Upper lobe of right lung (tissue), 1 donor: ENCODE measurements at regions not wholly inside any gene's neighbourhood (a gene's known extent, or its start where the extent isn't known, plus 50 kb on each side); places are given as distances from the start of the nearest gene placed in this dataset.

Experiments
- ATAC-seq: fragments of 200-7000 bp; cut with Tn5 transposase; one replicate; pipeline ENCODE4 v1.9.1; 2020; ENCODE audit warnings: mild to moderate bottlenecking, moderate library complexity
- DNase-seq: peaks from one replicate; pipeline ENCODE4 v3.0.0-alpha.2; 2020
- H3K27ac ChIP-seq: fragments of 200-600 bp; one replicate; pipeline ENCODE4 v1.8.0; 2022
- H3K27me3 ChIP-seq: fragments of 200-600 bp; one replicate; pipeline ENCODE4 v1.8.0; 2022; ENCODE audit warnings: mild to moderate bottlenecking
- H3K36me3 ChIP-seq: fragments of 200-600 bp; one replicate; pipeline ENCODE4 v1.8.0; 2022
- H3K4me1 ChIP-seq: fragments of 200-600 bp; one replicate; pipeline ENCODE4 v1.8.0; 2022
- H3K4me3 ChIP-seq: fragments of 200-600 bp; one replicate; pipeline ENCODE4 v1.8.0; 2022; ENCODE audit warnings: mild to moderate bottlenecking
- H3K9me3 ChIP-seq: fragments of 200-600 bp; one replicate; pipeline ENCODE4 v1.8.0; 2022
- intact Hi-C: fragments of 100-400 bp; cut with DNase I; formaldehyde crosslinking; loops from one replicate; pipeline ENCODE4 v1.11.0; 2022
- TF ChIP-seq, protein P1 (sequence below): fragments of 200-600 bp; IDR thresholded peaks from one replicate; pipeline ENCODE4 v1.8.0; 2022; ENCODE audit warnings: antibody characterized with exemption
- donor health status: DM: no; HTN: yes; CAD: no; lungs with severe emphysema.

DNA sequence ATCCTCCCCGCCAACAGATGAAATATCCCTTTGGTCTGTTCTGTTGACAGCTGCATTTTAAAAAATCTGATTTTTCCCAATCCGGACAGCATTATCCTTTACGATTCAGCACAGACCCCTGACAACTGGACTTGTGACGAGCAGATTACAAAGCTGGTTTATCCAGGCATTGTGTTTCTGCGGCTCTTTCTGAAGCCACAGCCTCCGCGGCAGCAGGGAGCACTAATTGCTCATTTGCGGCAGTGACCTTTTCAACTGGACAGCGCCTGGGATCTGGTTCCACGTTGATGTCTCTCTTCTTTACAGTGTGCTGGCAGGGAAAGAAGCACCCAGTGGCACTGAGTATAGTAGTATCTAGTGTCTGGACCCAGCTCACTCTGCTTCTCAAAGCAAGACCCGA is 351.2 kb downstream of the ZNF608 start:
- Histone ChIP-seq H3K27ac (no peak overlapping the region), H3K4me3 (no peak overlapping the region), H3K27me3 (no peaks in the 10 kb centered on the region), H3K9me3 (peaks cover 3% of the 10 kb centered on the region), H3K36me3 (no peaks in the 10 kb centered on the region), H3K4me1 (no peaks in the 10 kb centered on the region)
- DNase-seq (no peak), ATAC-seq (no peak)
- intact Hi-C loops, result no loop called here
- TF ChIP-seq, protein P1, sequence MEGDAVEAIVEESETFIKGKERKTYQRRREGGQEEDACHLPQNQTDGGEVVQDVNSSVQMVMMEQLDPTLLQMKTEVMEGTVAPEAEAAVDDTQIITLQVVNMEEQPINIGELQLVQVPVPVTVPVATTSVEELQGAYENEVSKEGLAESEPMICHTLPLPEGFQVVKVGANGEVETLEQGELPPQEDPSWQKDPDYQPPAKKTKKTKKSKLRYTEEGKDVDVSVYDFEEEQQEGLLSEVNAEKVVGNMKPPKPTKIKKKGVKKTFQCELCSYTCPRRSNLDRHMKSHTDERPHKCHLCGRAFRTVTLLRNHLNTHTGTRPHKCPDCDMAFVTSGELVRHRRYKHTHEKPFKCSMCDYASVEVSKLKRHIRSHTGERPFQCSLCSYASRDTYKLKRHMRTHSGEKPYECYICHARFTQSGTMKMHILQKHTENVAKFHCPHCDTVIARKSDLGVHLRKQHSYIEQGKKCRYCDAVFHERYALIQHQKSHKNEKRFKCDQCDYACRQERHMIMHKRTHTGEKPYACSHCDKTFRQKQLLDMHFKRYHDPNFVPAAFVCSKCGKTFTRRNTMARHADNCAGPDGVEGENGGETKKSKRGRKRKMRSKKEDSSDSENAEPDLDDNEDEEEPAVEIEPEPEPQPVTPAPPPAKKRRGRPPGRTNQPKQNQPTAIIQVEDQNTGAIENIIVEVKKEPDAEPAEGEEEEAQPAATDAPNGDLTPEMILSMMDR, result no peak

DNA sequence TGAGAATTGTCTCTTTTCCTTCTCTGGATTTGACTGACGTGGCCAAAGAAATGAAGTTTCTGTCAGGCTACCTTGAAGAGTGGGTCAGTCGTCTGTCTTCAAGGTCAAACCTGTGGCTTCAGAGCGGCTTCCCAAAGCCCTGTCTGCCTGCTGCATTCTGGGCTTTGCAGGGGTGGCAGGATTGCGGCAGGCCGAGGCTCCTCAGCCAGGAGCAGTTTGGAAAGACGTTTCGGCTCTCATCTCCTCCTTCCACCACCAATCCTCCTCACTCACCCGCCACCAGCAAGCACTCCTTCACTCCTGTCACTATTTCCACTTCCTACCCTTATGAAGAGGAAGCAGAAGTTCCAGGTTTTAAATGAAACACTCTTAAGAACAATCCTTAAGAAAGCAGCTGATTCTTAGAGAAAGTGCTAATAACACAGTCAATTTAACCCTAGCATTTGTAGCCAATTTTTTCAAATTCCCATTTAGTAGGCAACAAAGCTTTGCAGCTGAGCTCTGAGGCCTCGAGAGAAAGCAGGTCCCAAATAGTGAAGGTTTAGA is 351.7 kb downstream of the ZNF608 start:
- DNase-seq (no peak), ATAC-seq (no peak)
- H3K4me1 ChIP-seq, result no peaks in the 10 kb centered on the region
- no peak overlapping the region for H3K27ac ChIP-seq
- H3K27me3 ChIP-seq, result no peaks in the 10 kb centered on the region
- H3K9me3 ChIP-seq, result peaks cover 8% of the 10 kb centered on the region
- H3K4me3 ChIP-seq, result no peak overlapping the region
- H3K36me3 ChIP-seq, result no peaks in the 10 kb centered on the region
- TF ChIP-seq, protein P1, result no peak
- intact Hi-C loops, result no loop called here

DNA sequence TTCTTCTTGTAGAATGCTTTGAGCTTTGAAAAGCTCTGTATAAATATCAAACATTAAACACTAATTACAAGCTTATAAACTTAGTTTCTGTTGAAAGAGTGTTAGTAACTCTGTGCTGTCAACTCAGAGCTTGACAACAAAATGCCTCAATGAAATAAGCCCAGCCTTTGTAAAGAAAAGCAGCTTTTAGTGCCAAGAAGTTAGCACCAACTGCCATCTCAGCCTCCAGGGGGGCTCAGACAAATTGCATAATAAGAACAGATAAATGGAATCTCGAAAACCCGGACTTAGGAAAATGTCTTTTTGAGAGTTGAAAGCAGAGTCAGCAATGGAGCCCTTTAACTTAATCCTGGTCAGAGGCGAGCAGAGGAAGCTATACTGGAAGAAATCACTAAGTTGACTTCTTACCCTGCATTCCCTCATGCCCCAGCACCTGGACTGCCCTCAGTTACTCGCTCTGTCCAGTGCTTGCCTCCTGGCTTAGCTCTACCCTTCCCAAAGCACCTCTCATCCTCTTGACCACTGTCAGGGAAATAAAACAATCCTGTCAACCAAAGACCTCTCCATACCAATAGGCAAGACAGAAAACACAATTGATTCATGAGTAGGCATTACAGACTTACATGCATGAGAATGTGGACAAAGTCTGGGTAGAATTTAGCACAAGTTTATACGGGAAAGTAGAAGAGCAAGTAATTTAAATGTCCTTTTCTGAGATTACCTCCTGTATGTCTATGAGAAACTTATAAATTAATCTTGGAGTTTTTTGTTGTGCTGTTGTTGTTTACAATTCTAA is 352.7 kb downstream of the ZNF608 start:
- Histone ChIP-seq H3K27me3 (no peaks in the 10 kb centered on the region), H3K36me3 (no peaks in the 10 kb centered on the region), H3K9me3 (peaks cover 11% of the 10 kb centered on the region), H3K4me1 (no peaks in the 10 kb centered on the region), H3K4me3 (no peak overlapping the region), H3K27ac (no peak overlapping the region)
- ATAC-seq (no peak), DNase-seq (no peak)
- TF ChIP-seq, protein P1, result no peak
- intact Hi-C loops, result no loop called here

DNA sequence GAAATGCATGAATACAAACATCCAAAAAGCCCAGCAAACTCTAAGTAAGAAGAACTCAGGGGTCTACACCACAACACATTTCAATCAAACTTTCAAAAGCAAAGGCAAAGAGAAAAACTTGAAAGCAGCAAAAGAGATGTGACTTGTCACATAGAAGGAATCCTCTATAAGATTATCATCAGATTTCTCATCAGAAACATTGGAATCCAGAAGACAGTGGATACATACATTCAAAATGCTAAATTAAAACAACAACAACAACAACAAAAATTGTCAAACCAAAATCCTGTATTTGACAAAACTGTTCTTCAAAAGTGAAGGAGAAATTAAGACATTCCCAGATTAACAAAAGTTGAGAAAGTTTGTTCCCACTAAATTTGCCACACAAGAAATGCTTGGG is 362.7 kb downstream of the ZNF608 start:
- TF ChIP-seq, protein P1, result no peak
- intact Hi-C loops, result no loop called here

DNA sequence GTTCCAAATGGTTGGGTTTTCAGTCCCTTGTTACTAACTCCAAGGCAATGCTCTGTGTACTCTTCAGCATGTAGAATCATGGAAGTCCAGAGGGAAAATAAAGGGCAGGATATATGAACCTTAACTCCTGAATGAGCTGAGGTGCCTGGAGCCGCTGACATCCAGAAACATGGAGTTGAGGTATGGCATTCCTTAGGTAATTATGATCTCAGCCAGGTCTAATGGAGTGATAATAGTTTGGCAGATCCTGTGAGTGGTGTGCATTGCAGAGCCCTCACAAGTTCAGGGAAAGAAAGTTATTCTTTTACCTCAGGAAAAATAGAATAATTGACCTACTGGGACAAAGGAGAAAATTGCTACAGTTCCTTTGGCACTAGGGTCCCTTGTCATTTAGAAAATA is 369.1 kb downstream of the ZNF608 start:
- Histone ChIP-seq H3K27me3 (no peaks in the 10 kb centered on the region), H3K4me3 (no peak overlapping the region), H3K9me3 (no peaks in the 10 kb centered on the region), H3K36me3 (no peaks in the 10 kb centered on the region), H3K27ac (no peak overlapping the region), H3K4me1 (no peaks in the 10 kb centered on the region)
- ATAC-seq, result no peak
- intact Hi-C loops, result no loop called here
- DNase-seq, result no peak
- TF ChIP-seq, protein P1, result no peak

More for the DNA sequence above, 362.7 kb downstream of the ZNF608 start:
- Histone ChIP-seq H3K9me3 (no peaks in the 10 kb centered on the region), H3K4me1 (no peaks in the 10 kb centered on the region), H3K27ac (no peak overlapping the region), H3K36me3 (no peaks in the 10 kb centered on the region), H3K4me3 (no peak overlapping the region), H3K27me3 (no peaks in the 10 kb centered on the region)
- DNase-seq, result no peak
- no peak for ATAC-seq
